Endothelial cell of umbilical vein (primary cell): ENCODE measurements at regions not wholly inside any gene's neighbourhood (a gene's known extent, or its start where the extent isn't known, plus 50 kb on each side); places are given as distances from the start of the nearest gene placed in this dataset.

Experiments used
- BruUV-seq: library from RNA; stranded (reverse); fragments of 400-500 nt; replicated peaks from 2 replicates; lab custom pipeline; 2021; lab: Mats Ljungman, UMichigan
- CTCF ChIA-PET: fragments of 300-600, 350-600 bp; sonication (Branson Sonifier 250); formaldehyde crosslinking; loops from one replicate; lab custom pipeline; 2021; ENCODE audit warnings: antibody characterized with exemption, inconsistent platforms; lab: Charles Lee
- POLR2A ChIA-PET: fragments of 300-600, 350-600 bp; sonication (Branson Sonifier 250); formaldehyde crosslinking; loops from one replicate; lab custom pipeline; 2021; ENCODE audit warnings: antibody characterized with exemption, inconsistent platforms; lab: Charles Lee
- DNase-seq: peaks from one replicate; pipeline ENCODE4 v3.0.0-alpha.2; 2011; ENCODE audit warnings: low read depth, low spot score
- FAIRE-seq: peaks from 2 replicates; lab custom pipeline; 2011; peaks lifted over from hg19 to GRCh38; lab: Jason Lieb, UNC
- H2AFZ ChIP-seq: 2 replicates; pipeline ENCODE4 v1.6.0; 2012; ENCODE audit warnings: low read depth, low read length, control low read depth, inconsistent platforms
- H3K27ac ChIP-seq: 2 replicates; pipeline ENCODE4 v1.5.1; 2011; ENCODE audit warnings: low read depth, mild to moderate bottlenecking, control low read depth, low read length, moderate library complexity; ENCODE audit not compliant: insufficient read depth
- H3K27me3 ChIP-seq, 2 experiments: 2 replicates each; pipeline versions ENCODE4 v1.6.0 to v1.6.1; 2011; ENCODE audit warnings: low read length in 2 of 2, mixed read lengths in 1 of 2; ENCODE audit not compliant: control insufficient read depth in 2 of 2, insufficient read depth in 2 of 2
- H3K36me3 ChIP-seq, 2 experiments: 2 replicates in 1 of 2; 3 replicates in 1 of 2; pipeline ENCODE4 v1.5.1; 2011; ENCODE audit warnings: low read length in 2 of 2, mild to moderate bottlenecking in 1 of 2, moderate library complexity in 1 of 2; ENCODE audit not compliant: control insufficient read depth in 2 of 2, insufficient read depth in 2 of 2; ENCODE audit errors: extremely low read depth in 1 of 2
- H3K4me1 ChIP-seq: 3 replicates; pipeline ENCODE4 v1.5.1; 2011; ENCODE audit warnings: mild to moderate bottlenecking, low read length; ENCODE audit not compliant: control insufficient read depth, insufficient read depth; ENCODE audit errors: extremely low read depth
- H3K4me2 ChIP-seq: 2 replicates; pipeline ENCODE4 v1.6.1; 2011; ENCODE audit warnings: low read length, control low read depth, mixed read lengths; ENCODE audit not compliant: insufficient read depth
- H3K4me3 ChIP-seq, 3 experiments: fragments of 200-600 bp in 1 of 3; sonication (generic), shearing (Covaris generic) in 1 of 3; replicated peaks in 1 of 3; 2 replicates each; pipeline ENCODE4 v1.5.1; 2011 to 2016; ENCODE audit warnings: control low read depth in 3 of 3, low read length in 3 of 3, mild to moderate bottlenecking in 2 of 3, inconsistent platforms in 1 of 3, low read depth in 1 of 3, moderate library complexity in 1 of 3; ENCODE audit not compliant: insufficient read depth in 1 of 3
- H3K79me2 ChIP-seq: 2 replicates; pipeline ENCODE4 v1.6.0; 2012; ENCODE audit warnings: low read length, inconsistent platforms; ENCODE audit not compliant: control insufficient read depth, insufficient read depth
- H3K9ac ChIP-seq: replicated peaks from 2 replicates; pipeline ENCODE3; 2011; ENCODE audit warnings: low read length, control low read depth; ENCODE audit not compliant: insufficient read depth; ENCODE audit errors: extremely low read depth
- H3K9me1 ChIP-seq: replicated peaks from 3 replicates; pipeline ENCODE4 v1.6.0; 2011; ENCODE audit warnings: mild to moderate bottlenecking, low read length; ENCODE audit not compliant: control insufficient read depth, insufficient read depth; ENCODE audit errors: extremely low read depth
- H3K9me3 ChIP-seq: replicated peaks from 2 replicates; pipeline ENCODE4 v1.5.1; 2012; ENCODE audit warnings: low read length, inconsistent platforms; ENCODE audit not compliant: control insufficient read depth, insufficient read depth
- H4K20me1 ChIP-seq: replicated peaks from 2 replicates; pipeline ENCODE3; 2011; ENCODE audit warnings: mild to moderate bottlenecking, low read length; ENCODE audit not compliant: control insufficient read depth, insufficient read depth; ENCODE audit errors: extremely low read depth
- EZH2 ChIP-seq: IDR thresholded peaks from 2 replicates; pipeline ENCODE4 v1.6.1; 2012; ENCODE audit warnings: borderline replicate concordance, low read depth, mild to moderate bottlenecking, moderate library complexity, low read length, inconsistent platforms; ENCODE audit not compliant: severe bottlenecking
- FOS ChIP-seq: IDR thresholded peaks from 2 replicates; pipeline ENCODE4 v1.6.1; 2011; ENCODE audit warnings: mild to moderate bottlenecking, low read length, moderate library complexity, borderline replicate concordance; ENCODE audit not compliant: insufficient read depth
- GATA2 ChIP-seq: IDR thresholded peaks from 2 replicates; pipeline ENCODE4 v1.7.0; 2011; ENCODE audit warnings: low read depth, mild to moderate bottlenecking, moderate library complexity, mixed read lengths, low read length; ENCODE audit not compliant: insufficient read length, insufficient read depth
- JUN ChIP-seq: IDR thresholded peaks from 2 replicates; pipeline ENCODE4 v1.6.1; 2011; ENCODE audit warnings: borderline replicate concordance, low read depth; ENCODE audit not compliant: insufficient read length, insufficient read depth
- MYC ChIP-seq: IDR thresholded peaks from one replicate; pipeline ENCODE4 v1.6.1; 2011; ENCODE audit warnings: mild to moderate bottlenecking, low read depth, low read length
- POLR2A ChIP-seq: IDR thresholded peaks from 2 replicates; pipeline ENCODE4 v1.6.1; 2012; ENCODE audit warnings: low read depth, mild to moderate bottlenecking, control low read depth, low read length
- POLR2AphosphoS5 ChIP-seq: IDR thresholded peaks from 2 replicates; pipeline ENCODE4 v1.6.1; 2012; ENCODE audit warnings: low read depth, mild to moderate bottlenecking, control low read depth, low read length, moderate library complexity; ENCODE audit not compliant: insufficient read depth
- dilution Hi-C: fragments of 300-500 bp; cut with MboI; formaldehyde crosslinking; loops from one replicate; pipeline ENCODE4 v1.15.0; 2019; ENCODE audit warnings: low sequenced_read_pairs; ENCODE audit not compliant: extremely low pct_ligation_motif_present
- intact Hi-C: fragments of 100-400 bp; cut with micrococcal nuclease; formaldehyde crosslinking; loops from one replicate; pipeline ENCODE4 v1.10.0; 2022
- TF ChIP-seq, protein P1 (sequence below), 2 donors: IDR thresholded peaks; 1 replicate in 1 of 2; 2 replicates in 1 of 2; pipeline ENCODE4 v1.5.1; 2011; ENCODE audit warnings: low read length in 2 of 2, mild to moderate bottlenecking in 2 of 2, moderate library complexity in 2 of 2, control low read depth in 1 of 2, inconsistent platforms in 1 of 2, low read depth in 1 of 2; ENCODE audit not compliant: insufficient read depth in 1 of 2; ENCODE audit errors: extremely low read depth in 1 of 2
- TF ChIP-seq, protein P2 (sequence below): IDR thresholded peaks from 2 replicates; pipeline ENCODE4 v1.6.1; 2011; ENCODE audit not compliant: insufficient read depth, insufficient read length

DNA sequence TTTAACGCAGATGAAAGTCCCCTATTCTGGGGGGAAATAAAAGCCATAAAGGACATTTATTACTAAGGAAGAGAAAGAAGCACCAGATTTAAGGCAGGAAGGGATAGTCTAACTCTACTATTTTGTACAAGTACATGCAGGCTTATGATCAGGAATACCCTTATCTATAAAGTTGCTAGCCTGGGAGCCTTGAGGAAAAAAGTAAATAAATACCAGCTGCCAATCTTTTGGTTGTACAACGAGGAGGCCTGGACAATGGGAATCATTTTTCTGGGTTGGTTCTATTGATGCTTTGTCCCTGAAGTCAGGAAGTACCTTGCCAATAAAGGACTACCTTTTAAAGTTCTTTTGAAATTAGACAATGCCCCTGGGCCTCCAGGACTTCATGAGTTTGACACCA is 367.8 kb downstream of the LMO4 start:
- Histone ChIP-seq H2AFZ (no peak overlapping the region), H3K9ac (no peak overlapping the region), H3K79me2 (no peaks in the 10 kb centered on the region), H3K9me3 (no peaks in the 10 kb centered on the region), H3K4me1 (no peaks in the 10 kb centered on the region), H3K36me3 (no peaks in the 10 kb centered on the region), H3K9me1 (no peaks in the 10 kb centered on the region), H3K4me3 (no peak overlapping the region), H3K27ac (no peak overlapping the region), H4K20me1 (no peaks in the 10 kb centered on the region), H3K4me2 (no peak overlapping the region), H3K27me3 (no peaks in the 10 kb centered on the region)
- POLR2A ChIA-PET: no interaction called here
- BruUV-seq: no TSS peak
- intact Hi-C loops: no loop called here
- dilution Hi-C loops: no loop called here
- CTCF ChIA-PET: no interaction called here
- TF ChIP-seq EZH2 (no peak), MYC (no peak), JUN (no peak), POLR2A (no peak), POLR2AphosphoS5 (no peak), GATA2 (no peak), FOS (no peak)
- TF ChIP-seq, protein P1, sequence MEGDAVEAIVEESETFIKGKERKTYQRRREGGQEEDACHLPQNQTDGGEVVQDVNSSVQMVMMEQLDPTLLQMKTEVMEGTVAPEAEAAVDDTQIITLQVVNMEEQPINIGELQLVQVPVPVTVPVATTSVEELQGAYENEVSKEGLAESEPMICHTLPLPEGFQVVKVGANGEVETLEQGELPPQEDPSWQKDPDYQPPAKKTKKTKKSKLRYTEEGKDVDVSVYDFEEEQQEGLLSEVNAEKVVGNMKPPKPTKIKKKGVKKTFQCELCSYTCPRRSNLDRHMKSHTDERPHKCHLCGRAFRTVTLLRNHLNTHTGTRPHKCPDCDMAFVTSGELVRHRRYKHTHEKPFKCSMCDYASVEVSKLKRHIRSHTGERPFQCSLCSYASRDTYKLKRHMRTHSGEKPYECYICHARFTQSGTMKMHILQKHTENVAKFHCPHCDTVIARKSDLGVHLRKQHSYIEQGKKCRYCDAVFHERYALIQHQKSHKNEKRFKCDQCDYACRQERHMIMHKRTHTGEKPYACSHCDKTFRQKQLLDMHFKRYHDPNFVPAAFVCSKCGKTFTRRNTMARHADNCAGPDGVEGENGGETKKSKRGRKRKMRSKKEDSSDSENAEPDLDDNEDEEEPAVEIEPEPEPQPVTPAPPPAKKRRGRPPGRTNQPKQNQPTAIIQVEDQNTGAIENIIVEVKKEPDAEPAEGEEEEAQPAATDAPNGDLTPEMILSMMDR (IDR thresholded peaks at IDR 0.05; ENCODE audit: extremely low read depth in 1 of 2, insufficient read depth in 1 of 2, low read depth in 1 of 2, low read length in 2 of 2): no peak
- TF ChIP-seq, protein P2, sequence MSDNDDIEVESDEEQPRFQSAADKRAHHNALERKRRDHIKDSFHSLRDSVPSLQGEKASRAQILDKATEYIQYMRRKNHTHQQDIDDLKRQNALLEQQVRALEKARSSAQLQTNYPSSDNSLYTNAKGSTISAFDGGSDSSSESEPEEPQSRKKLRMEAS: no peak
- FAIRE-seq (no peak), DNase-seq (no peak)
